Uterus (tissue), 2 donors: ENCODE measurements at regions not wholly inside any gene's neighbourhood (a gene's known extent, or its start where the extent isn't known, plus 50 kb on each side); places are given as distances from the start of the nearest gene placed in this dataset.
"Not testable (repeated sequence)": the region's sequence is repeated elsewhere in the genome, so short reads cannot be mapped to it uniquely, and the experiment has no call there.

Experiments used
- POLR2A ChIP-seq, 2 donors: fragments of 450-650 bp; IDR thresholded peaks; one replicate each; pipeline ENCODE4 v1.6.1; 2016; ENCODE audit warnings: antibody characterized with exemption in 2 of 2, mild to moderate bottlenecking in 1 of 2, moderate library complexity in 1 of 2
- TF ChIP-seq, protein P1 (sequence below), 4 experiments: fragments of 200-600 bp in 2 of 4; fragments of 450-650 bp in 2 of 4; sonication (generic) in 2 of 4; IDR thresholded peaks; one replicate each; pipeline ENCODE4 v1.5.1; 2016 to 2019; ENCODE audit warnings: antibody characterized with exemption in 4 of 4, mild to moderate bottlenecking in 2 of 4, moderate library complexity in 1 of 4

DNA sequence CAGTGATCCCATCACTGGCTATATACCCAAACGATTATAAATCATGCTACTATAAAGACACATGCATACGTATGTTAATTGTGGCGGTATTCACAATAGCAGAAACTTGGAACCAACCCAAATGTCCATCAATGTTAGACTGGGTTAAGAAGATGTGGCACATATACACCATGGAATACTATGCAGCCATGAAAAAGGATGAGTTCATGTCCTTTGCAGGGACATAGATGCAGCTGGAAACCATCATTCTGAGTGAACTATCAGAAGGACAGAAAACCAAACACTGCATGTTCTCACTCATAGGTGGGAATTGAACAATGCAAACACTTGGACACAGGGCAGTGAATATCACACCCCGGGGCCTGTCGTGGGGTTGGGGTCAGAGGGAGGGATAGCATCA, 1335.4 kb downstream of the EPHA7 start:
- TF ChIP-seq, protein P1, sequence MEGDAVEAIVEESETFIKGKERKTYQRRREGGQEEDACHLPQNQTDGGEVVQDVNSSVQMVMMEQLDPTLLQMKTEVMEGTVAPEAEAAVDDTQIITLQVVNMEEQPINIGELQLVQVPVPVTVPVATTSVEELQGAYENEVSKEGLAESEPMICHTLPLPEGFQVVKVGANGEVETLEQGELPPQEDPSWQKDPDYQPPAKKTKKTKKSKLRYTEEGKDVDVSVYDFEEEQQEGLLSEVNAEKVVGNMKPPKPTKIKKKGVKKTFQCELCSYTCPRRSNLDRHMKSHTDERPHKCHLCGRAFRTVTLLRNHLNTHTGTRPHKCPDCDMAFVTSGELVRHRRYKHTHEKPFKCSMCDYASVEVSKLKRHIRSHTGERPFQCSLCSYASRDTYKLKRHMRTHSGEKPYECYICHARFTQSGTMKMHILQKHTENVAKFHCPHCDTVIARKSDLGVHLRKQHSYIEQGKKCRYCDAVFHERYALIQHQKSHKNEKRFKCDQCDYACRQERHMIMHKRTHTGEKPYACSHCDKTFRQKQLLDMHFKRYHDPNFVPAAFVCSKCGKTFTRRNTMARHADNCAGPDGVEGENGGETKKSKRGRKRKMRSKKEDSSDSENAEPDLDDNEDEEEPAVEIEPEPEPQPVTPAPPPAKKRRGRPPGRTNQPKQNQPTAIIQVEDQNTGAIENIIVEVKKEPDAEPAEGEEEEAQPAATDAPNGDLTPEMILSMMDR (IDR thresholded peaks at IDR 0.05): not testable (repeated sequence)
- not testable (repeated sequence) for TF ChIP-seq POLR2A (IDR thresholded peaks at IDR 0.05)
